ENCODE measurements at regions not wholly inside any gene's neighbourhood (a gene's known extent, or its start where the extent isn't known, plus 50 kb on each side); places are given as distances from the start of the nearest gene placed in this dataset.

DNA sequence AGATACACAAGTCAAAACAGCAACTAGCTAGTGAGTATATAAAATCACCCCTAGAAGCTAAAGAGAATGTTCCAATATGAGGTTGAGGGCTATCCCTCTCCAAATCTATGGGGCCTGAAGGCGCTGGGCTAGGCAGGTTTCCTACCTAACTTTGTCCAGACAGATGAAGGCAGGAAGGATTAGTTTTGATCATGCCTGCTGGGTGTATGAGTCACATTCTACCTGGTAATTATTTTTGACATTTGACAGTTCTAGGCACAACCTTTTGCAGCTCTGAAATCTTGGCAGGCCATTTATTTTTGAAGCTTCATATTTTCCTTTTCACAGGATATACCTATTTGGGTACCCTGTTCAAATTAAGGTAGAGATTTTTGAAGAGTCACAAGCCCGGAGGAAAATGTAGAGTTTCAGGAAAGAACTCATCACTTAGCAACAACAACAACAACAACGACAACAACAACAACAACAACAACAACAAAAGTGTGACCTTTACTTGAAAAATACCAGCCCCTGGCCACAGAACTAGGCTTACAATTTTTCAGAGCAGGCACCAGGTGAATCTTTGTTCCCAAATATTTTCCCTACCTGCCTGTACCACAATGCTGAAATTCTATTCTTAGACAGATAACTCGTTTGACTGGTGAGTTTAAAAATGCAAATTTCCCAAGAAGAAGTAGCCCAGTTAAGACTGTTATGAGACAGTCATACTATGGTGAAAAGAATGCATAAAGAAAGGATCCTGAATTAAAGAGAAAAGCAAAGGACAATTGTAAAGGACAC, 175.5 kb upstream of the TUT7 start:
- in situ Hi-C loops (cut with MboI; ENCODE audit: low sequenced_read_pairs, unreplicated experiment) = no loop called here
- no peak for DNase-seq (ENCODE audit: low spot score)
- TF ChIP-seq, protein P1, sequence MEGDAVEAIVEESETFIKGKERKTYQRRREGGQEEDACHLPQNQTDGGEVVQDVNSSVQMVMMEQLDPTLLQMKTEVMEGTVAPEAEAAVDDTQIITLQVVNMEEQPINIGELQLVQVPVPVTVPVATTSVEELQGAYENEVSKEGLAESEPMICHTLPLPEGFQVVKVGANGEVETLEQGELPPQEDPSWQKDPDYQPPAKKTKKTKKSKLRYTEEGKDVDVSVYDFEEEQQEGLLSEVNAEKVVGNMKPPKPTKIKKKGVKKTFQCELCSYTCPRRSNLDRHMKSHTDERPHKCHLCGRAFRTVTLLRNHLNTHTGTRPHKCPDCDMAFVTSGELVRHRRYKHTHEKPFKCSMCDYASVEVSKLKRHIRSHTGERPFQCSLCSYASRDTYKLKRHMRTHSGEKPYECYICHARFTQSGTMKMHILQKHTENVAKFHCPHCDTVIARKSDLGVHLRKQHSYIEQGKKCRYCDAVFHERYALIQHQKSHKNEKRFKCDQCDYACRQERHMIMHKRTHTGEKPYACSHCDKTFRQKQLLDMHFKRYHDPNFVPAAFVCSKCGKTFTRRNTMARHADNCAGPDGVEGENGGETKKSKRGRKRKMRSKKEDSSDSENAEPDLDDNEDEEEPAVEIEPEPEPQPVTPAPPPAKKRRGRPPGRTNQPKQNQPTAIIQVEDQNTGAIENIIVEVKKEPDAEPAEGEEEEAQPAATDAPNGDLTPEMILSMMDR (IDR thresholded peaks at IDR 0.05; ENCODE audit: borderline replicate concordance, control extremely low read depth, extremely low read depth, insufficient read depth, missing control alignments) = no peak

DNA sequence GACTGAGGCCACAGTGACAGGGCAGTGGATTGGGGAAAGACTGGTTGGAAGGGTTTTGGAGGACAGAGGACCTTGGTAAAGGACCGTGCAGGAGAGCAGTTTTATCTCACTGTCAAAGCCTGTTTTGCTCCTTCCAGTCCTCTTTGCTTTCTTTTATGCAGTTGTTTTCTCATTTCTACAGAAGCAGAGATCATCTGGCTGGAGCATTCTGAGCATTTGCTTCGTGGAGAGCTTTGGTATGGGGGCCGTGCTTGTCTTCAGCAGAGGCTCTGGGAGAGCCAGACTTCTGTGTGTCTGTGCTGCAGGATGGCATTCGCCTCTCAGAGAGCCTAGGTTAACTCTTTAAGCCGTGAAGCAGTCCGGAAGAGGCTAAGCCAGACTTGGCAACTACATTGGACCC, 171.8 kb upstream of the TUT7 start:
- no peak for DNase-seq (ENCODE audit: low spot score)
- TF ChIP-seq, protein P1 (IDR thresholded peaks at IDR 0.05; ENCODE audit: borderline replicate concordance, control extremely low read depth, extremely low read depth, insufficient read depth, missing control alignments) = no peak
- in situ Hi-C loops (cut with MboI; ENCODE audit: low sequenced_read_pairs, unreplicated experiment) = no loop called here

- in situ Hi-C loops (cut with MboI; ENCODE audit: low sequenced_read_pairs, unreplicated experiment) = no loop called here
- TF ChIP-seq, protein P1 (IDR thresholded peaks at IDR 0.05; ENCODE audit: borderline replicate concordance, control extremely low read depth, extremely low read depth, insufficient read depth, missing control alignments) = no peak
- no peak for DNase-seq (ENCODE audit: low spot score)
Observed at GRCh38 chr9:86525182-86525581, 171.0 kb upstream of the TUT7 start.

DNA sequence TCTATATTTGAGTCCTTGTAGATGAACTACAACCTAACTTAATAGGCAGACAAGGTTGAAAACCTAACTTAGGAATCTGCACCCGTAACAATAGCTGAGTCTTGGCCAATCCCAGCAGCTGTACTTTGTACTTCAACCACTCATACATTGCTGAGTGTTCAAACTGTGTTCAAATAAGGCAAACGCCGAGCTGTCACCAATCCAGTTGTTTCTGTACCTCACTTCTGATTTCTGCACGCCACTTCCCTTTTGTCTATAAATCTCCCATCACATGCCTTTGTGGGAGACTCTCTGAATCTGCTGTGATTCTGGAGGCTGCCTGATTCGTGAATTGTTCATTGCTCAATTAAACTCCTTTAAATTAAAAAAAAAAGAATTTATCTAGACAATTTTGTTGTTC, 167.8 kb upstream of the TUT7 start:
- no peak for DNase-seq (ENCODE audit: low spot score)
- TF ChIP-seq, protein P1 (IDR thresholded peaks at IDR 0.05; ENCODE audit: borderline replicate concordance, control extremely low read depth, extremely low read depth, insufficient read depth, missing control alignments) = no peak
- in situ Hi-C loops (cut with MboI; ENCODE audit: low sequenced_read_pairs, unreplicated experiment) = no loop called here

- TF ChIP-seq, protein P1 (IDR thresholded peaks at IDR 0.05; ENCODE audit: borderline replicate concordance, control extremely low read depth, extremely low read depth, insufficient read depth, missing control alignments) = no peak
- in situ Hi-C loops (cut with MboI; ENCODE audit: low sequenced_read_pairs, unreplicated experiment) = no loop called here
- no peak for DNase-seq (ENCODE audit: low spot score)
Observed at GRCh38 chr9:86521322-86521721, 167.1 kb upstream of the TUT7 start.

- TF ChIP-seq, protein P1 (IDR thresholded peaks at IDR 0.05; ENCODE audit: borderline replicate concordance, control extremely low read depth, extremely low read depth, insufficient read depth, missing control alignments) = no peak
- no peak for DNase-seq (ENCODE audit: low spot score)
- in situ Hi-C loops (cut with MboI; ENCODE audit: low sequenced_read_pairs, unreplicated experiment) = no loop called here
Observed at GRCh38 chr9:86519066-86519615, 164.9 kb upstream of the TUT7 start.

Data from GM13976 (cell line).